ENCODE measurements at regions not wholly inside any gene's neighbourhood (a gene's known extent, or its start where the extent isn't known, plus 50 kb on each side); places are given as distances from the start of the nearest gene placed in this dataset.

- no peaks in the 10 kb centered on the region for H3K36me3 Mint-ChIP-seq (ENCODE audit: low read depth)
- H3K4me1 Mint-ChIP-seq = no peaks in the 10 kb centered on the region
- H3K9me3 Mint-ChIP-seq = peaks cover 5% of the 10 kb centered on the region
- peaks cover 8% of the 10 kb centered on the region for H3K27me3 Mint-ChIP-seq (ENCODE audit: low read depth, poor library complexity)
- H3K4me3 Mint-ChIP-seq = no peak overlapping the region
- TF ChIP-seq, protein P1, sequence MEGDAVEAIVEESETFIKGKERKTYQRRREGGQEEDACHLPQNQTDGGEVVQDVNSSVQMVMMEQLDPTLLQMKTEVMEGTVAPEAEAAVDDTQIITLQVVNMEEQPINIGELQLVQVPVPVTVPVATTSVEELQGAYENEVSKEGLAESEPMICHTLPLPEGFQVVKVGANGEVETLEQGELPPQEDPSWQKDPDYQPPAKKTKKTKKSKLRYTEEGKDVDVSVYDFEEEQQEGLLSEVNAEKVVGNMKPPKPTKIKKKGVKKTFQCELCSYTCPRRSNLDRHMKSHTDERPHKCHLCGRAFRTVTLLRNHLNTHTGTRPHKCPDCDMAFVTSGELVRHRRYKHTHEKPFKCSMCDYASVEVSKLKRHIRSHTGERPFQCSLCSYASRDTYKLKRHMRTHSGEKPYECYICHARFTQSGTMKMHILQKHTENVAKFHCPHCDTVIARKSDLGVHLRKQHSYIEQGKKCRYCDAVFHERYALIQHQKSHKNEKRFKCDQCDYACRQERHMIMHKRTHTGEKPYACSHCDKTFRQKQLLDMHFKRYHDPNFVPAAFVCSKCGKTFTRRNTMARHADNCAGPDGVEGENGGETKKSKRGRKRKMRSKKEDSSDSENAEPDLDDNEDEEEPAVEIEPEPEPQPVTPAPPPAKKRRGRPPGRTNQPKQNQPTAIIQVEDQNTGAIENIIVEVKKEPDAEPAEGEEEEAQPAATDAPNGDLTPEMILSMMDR (IDR thresholded peaks at IDR 0.05) = no peak
- H3K27ac Mint-ChIP-seq = no peak overlapping the region
- DNase-seq = no peak
These were observed 796.6 kb upstream of the DPPA4 start for GRCh38 chr3:110133971-110134370.

DNA sequence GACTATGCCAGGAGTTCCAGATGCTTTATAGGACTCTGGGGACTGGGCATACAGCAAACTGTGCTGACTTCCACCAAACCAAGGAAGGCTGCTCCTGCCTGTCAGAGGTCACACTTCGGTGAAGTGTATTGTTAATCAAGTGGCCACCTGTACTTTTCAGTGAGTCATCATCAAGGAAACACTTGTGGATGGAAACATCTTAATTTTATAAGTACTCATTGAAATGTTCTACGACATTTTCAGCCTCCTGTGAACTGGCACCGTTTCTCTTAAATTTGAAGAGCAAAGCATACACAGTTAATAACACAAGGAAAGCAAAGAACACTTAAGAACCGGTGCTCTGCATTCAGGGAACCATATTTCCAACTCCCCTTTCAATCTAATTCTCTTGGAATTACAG, 801.7 kb upstream of the DPPA4 start:
- Mint-ChIP-seq H3K27me3 (ENCODE audit: low read depth, poor library complexity) (peaks cover 10% of the 10 kb centered on the region), H3K4me3 (no peak overlapping the region), H3K27ac (no peak overlapping the region), H3K9me3 (peaks cover 5% of the 10 kb centered on the region), H3K36me3 (ENCODE audit: low read depth) (no peaks in the 10 kb centered on the region), H3K4me1 (no peaks in the 10 kb centered on the region)
- no peak for DNase-seq
- TF ChIP-seq, protein P1 (IDR thresholded peaks at IDR 0.05) = no peak

- TF ChIP-seq, protein P1 (IDR thresholded peaks at IDR 0.05) = no peak
- H3K4me1 Mint-ChIP-seq = no peaks in the 10 kb centered on the region
- H3K27ac Mint-ChIP-seq = no peak overlapping the region
- no peaks in the 10 kb centered on the region for H3K36me3 Mint-ChIP-seq (ENCODE audit: low read depth)
- no peak overlapping the region for H3K4me3 Mint-ChIP-seq
- DNase-seq = no peak
- peaks cover 5% of the 10 kb centered on the region for H3K9me3 Mint-ChIP-seq
- H3K27me3 Mint-ChIP-seq (ENCODE audit: low read depth, poor library complexity) = peaks cover 7% of the 10 kb centered on the region
These were observed 802.5 kb upstream of the DPPA4 start for GRCh38 chr3:110139821-110140220.

DNA sequence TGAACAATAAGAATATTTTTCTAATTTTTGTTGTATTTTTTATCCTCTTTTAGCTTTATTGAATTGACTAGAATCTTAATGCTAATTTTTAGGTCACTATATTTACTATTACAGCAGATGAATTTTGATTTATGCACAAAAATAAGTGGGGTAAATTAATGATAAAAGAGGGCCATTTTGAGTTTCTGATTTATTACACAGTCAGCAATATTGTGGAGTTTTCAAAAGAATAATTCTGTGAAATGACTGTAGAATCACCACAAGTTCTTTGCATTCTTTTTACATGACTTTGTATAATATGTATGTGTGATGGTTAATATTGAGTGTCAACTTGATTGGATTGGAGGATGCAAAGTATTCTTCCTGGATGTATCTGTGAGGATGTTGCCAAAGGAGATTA, 812.4 kb upstream of the DPPA4 start:
- Mint-ChIP-seq H3K27ac (no peak overlapping the region), H3K4me1 (no peaks in the 10 kb centered on the region), H3K27me3 (ENCODE audit: low read depth, poor library complexity) (no peaks in the 10 kb centered on the region), H3K4me3 (no peak overlapping the region), H3K36me3 (ENCODE audit: low read depth) (no peaks in the 10 kb centered on the region), H3K9me3 (no peaks in the 10 kb centered on the region)
- TF ChIP-seq, protein P1 (IDR thresholded peaks at IDR 0.05) = no peak
- DNase-seq = no peak

- H3K36me3 Mint-ChIP-seq (ENCODE audit: low read depth) = no peaks in the 10 kb centered on the region
- H3K4me3 Mint-ChIP-seq = no peak overlapping the region
- no peaks in the 10 kb centered on the region for H3K27me3 Mint-ChIP-seq (ENCODE audit: low read depth, poor library complexity)
- H3K4me1 Mint-ChIP-seq = no peaks in the 10 kb centered on the region
- no peak overlapping the region for H3K27ac Mint-ChIP-seq
- TF ChIP-seq, protein P1 (IDR thresholded peaks at IDR 0.05) = no peak
- H3K9me3 Mint-ChIP-seq = no peaks in the 10 kb centered on the region
- no peak for DNase-seq
These were observed 819.9 kb upstream of the DPPA4 start for GRCh38 chr3:110157221-110157620.

DNA sequence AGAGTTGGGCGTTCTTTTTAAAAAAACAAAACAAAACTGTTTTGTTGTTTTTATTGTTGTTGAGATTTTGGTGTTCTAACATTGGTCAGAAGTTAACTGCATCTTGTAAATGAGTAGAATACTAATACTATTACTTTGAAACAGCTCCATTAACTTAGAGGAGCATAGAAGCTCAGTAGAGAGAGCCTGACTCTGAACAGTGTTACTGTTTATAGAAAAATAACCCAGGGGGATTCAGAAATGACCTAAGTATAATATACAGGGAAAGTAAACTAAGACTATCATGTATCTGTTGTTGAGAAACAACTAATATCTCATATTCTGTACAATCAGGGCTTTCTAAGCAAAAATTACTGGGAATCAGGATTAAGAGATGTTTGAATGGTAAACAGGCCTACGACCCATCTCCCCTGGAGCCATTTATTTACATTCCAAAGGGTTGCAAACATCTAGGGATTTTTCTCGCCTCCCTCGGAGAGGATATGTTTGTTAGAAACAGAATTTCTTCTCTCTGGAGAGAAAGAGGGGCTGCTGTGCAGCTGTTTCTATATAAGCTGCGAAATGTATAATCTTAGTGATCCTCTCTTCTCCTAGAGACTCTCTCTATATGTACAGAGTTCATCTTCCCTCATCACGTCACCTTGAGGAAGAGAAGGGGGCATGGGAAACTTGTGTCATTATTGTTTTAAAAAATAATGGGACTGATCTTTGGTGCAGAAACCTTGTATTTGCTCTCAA, 827.5 kb upstream of the DPPA4 start:
- Mint-ChIP-seq H3K4me3 (peak overlapping the region; percentile 58), H3K27ac (no peak overlapping the region)
- DNase-seq = no peak

More for the DNA sequence above, 827.5 kb upstream of the DPPA4 start:
- Mint-ChIP-seq H3K4me1 (peaks cover 18% of the 10 kb centered on the region), H3K9me3 (no peaks in the 10 kb centered on the region), H3K27me3 (ENCODE audit: low read depth, poor library complexity) (no peaks in the 10 kb centered on the region), H3K36me3 (ENCODE audit: low read depth) (no peaks in the 10 kb centered on the region)
- TF ChIP-seq, protein P1 (IDR thresholded peaks at IDR 0.05) = no peak
